A673 (cell line): ENCODE measurements at regions not wholly inside any gene's neighbourhood (a gene's known extent, or its start where the extent isn't known, plus 50 kb on each side); places are given as distances from the start of the nearest gene placed in this dataset.

Experiments used
- BruUV-seq: library from RNA; stranded (reverse); fragments of 400-500 nt; replicated peaks from 2 replicates; lab custom pipeline; 2021; lab: Mats Ljungman, UMichigan
- CTCF ChIA-PET: fragments of 300-600 bp; sonication (Branson Sonifier 250); formaldehyde crosslinking; loops from one replicate; lab custom pipeline; 2022; ENCODE audit warnings: antibody characterized with exemption; lab: Charles Lee
- POLR2A ChIA-PET: fragments of 300-600 bp; sonication (Branson Sonifier 250); formaldehyde crosslinking; loops from one replicate; lab custom pipeline; 2022; ENCODE audit warnings: antibody characterized with exemption; ENCODE audit not compliant: low non-redundant PET; lab: Charles Lee
- DNase-seq: peaks from one replicate; pipeline ENCODE4 v3.0.0-alpha.2; 2015; ENCODE audit warnings: low spot score
- H3K27ac ChIP-seq: fragments of 200-600 bp; sonication (generic); 2 replicates; pipeline ENCODE4 v1.5.1; 2016; ENCODE audit warnings: mixed run types, low read depth, mild to moderate bottlenecking, mixed read lengths, antibody characterized with exemption, low read length; ENCODE audit not compliant: poor library complexity, severe bottlenecking
- H3K27me3 ChIP-seq: fragments of 200-600 bp; sonication (generic); replicated peaks from 2 replicates; pipeline ENCODE4 v1.6.1; 2017; ENCODE audit warnings: mixed run types, low read depth, mild to moderate bottlenecking, mixed read lengths, antibody characterized with exemption, low read length; ENCODE audit not compliant: insufficient read depth, poor library complexity
- H3K36me3 ChIP-seq: fragments of 200-600 bp; sonication (generic); 2 replicates; pipeline ENCODE4 v1.6.1; 2016; ENCODE audit warnings: mixed run types, mild to moderate bottlenecking, mixed read lengths, antibody characterized with exemption, low read length; ENCODE audit not compliant: insufficient read depth, poor library complexity, severe bottlenecking
- H3K4me1 ChIP-seq: fragments of 200-600 bp; sonication (generic); 2 replicates; pipeline ENCODE4 v1.6.1; 2017; ENCODE audit warnings: mixed run types, mild to moderate bottlenecking, mixed read lengths, antibody characterized with exemption, low read length; ENCODE audit not compliant: insufficient read depth, poor library complexity, severe bottlenecking
- H3K4me3 ChIP-seq: fragments of 200-600 bp; sonication (generic); 2 replicates; pipeline ENCODE4 v1.5.1; 2016; ENCODE audit warnings: low read depth, mixed run types, mild to moderate bottlenecking, mixed read lengths, low read length; ENCODE audit not compliant: poor library complexity, severe bottlenecking
- H3K9me3 ChIP-seq: fragments of 200-600 bp; sonication (generic); 2 replicates; pipeline ENCODE4 v1.6.1; 2016; ENCODE audit warnings: mixed run types, low read depth, mild to moderate bottlenecking, mixed read lengths, antibody characterized with exemption, low read length; ENCODE audit not compliant: poor library complexity, severe bottlenecking
- EZH2 ChIP-seq: fragments of 200-600 bp; sonication (generic); IDR thresholded peaks from 2 replicates; pipeline ENCODE4 v1.6.1; 2017; ENCODE audit warnings: borderline replicate concordance, low read depth, mild to moderate bottlenecking, mixed read lengths, antibody characterized with exemption, low read length; ENCODE audit not compliant: poor library complexity, severe bottlenecking
- intact Hi-C: fragments of 100-400 bp; cut with micrococcal nuclease; formaldehyde crosslinking; loops from one replicate; pipeline ENCODE4 v1.10.0; 2022; ENCODE audit not compliant: unreplicated experiment
- TF ChIP-seq, protein P1 (sequence below): fragments of 300-800, 200-600 bp; sonication (generic); conservative IDR thresholded peaks from 2 replicates; pipeline ENCODE4 v1.5.1; 2017; ENCODE audit warnings: low read depth, mild to moderate bottlenecking, antibody characterized with exemption, low read length, moderate library complexity, mixed read lengths

DNA sequence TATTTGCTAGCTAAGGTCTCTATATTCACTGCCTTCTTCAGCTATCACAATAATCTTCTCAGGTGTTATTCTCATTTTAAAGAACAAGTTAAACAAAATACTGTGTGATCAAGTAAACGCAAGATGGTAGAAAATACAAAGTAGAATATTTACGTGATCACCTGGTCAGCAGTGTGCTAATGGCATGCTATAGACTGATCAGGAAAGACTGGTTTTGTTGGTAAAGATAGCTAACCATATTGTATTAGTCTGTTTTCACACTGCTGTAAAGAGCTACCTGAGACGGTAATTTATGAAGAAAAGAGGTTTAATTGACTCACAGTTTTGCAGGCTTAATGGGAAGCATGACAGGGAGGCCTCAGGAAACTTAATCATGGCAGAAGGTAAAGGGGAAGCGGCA lies 50.4 kb downstream of the ZBTB38 start:
- Histone ChIP-seq H3K36me3 (no peaks in the 10 kb centered on the region), H3K9me3 (no peaks in the 10 kb centered on the region), H3K27me3 (no peaks in the 10 kb centered on the region), H3K4me1 (peaks cover 3% of the 10 kb centered on the region), H3K4me3 (no peak overlapping the region), H3K27ac (no peak overlapping the region)
- BruUV-seq, result no TSS peak
- ChIA-PET CTCF (no interaction called here), POLR2A (no interaction called here)
- DNase-seq, result no peak
- intact Hi-C loops, result no loop called here
- TF ChIP-seq EZH2, result no peak
- TF ChIP-seq, protein P1, sequence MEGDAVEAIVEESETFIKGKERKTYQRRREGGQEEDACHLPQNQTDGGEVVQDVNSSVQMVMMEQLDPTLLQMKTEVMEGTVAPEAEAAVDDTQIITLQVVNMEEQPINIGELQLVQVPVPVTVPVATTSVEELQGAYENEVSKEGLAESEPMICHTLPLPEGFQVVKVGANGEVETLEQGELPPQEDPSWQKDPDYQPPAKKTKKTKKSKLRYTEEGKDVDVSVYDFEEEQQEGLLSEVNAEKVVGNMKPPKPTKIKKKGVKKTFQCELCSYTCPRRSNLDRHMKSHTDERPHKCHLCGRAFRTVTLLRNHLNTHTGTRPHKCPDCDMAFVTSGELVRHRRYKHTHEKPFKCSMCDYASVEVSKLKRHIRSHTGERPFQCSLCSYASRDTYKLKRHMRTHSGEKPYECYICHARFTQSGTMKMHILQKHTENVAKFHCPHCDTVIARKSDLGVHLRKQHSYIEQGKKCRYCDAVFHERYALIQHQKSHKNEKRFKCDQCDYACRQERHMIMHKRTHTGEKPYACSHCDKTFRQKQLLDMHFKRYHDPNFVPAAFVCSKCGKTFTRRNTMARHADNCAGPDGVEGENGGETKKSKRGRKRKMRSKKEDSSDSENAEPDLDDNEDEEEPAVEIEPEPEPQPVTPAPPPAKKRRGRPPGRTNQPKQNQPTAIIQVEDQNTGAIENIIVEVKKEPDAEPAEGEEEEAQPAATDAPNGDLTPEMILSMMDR, result no peak

DNA sequence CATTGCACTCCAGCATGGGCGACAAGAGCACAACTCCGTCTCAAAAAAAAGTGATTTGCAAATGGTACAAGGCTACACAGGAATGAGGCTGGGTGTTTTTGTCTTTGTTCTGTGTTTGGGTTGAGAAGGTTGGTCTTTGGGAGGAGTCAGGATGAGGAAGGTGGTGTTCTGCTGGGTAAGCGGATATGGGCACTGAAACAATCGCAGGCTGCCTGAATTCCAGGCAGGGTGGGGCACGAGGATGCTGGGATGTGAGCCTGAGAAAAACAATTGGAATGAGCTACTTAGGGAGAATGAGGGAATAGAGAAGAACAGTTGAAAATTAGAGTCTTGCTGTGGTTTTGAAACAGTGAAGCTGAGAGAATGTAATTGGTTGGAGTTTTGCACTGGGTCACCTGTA lies 51.6 kb downstream of the ZBTB38 start:
- H3K36me3 ChIP-seq, result no peaks in the 10 kb centered on the region
- ChIA-PET CTCF (no interaction called here), POLR2A (no interaction called here)
- no TSS peak for BruUV-seq
- no peaks in the 10 kb centered on the region for H3K9me3 ChIP-seq
- TF ChIP-seq EZH2, result no peak
- TF ChIP-seq, protein P1, result no peak
- no peaks in the 10 kb centered on the region for H3K4me1 ChIP-seq
- intact Hi-C loops, result no loop called here
- no peaks in the 10 kb centered on the region for H3K27me3 ChIP-seq
- no peak overlapping the region for H3K4me3 ChIP-seq
- no peak for DNase-seq
- no peak overlapping the region for H3K27ac ChIP-seq

DNA sequence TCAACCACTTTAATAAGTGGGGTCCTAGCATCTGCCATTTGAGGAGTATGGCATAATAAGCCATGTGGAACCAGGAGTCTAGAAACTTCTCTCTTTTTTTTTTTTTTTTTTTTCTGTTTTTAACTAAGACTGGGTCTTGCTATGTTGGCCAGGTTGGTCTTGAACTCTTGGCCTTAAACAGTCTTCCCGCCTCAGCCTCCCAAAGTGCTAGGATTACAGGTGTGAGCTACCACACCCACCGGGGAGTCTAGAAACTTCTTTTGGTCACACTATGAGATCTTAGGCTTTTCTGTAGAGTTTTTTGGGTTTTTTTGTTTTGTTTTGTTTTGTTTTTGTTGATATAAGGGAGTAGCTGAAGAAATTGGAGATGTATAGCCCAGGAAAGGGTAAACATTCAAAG lies 52.9 kb downstream of the ZBTB38 start:
- ChIA-PET CTCF (no interaction called here), POLR2A (no interaction called here)
- Histone ChIP-seq H3K9me3 (no peaks in the 10 kb centered on the region), H3K4me1 (no peaks in the 10 kb centered on the region), H3K4me3 (no peak overlapping the region), H3K27ac (no peak overlapping the region), H3K27me3 (no peaks in the 10 kb centered on the region), H3K36me3 (no peaks in the 10 kb centered on the region)
- no peak for DNase-seq
- intact Hi-C loops, result no loop called here
- TF ChIP-seq, protein P1, result no peak
- TF ChIP-seq EZH2, result no peak
- no TSS peak for BruUV-seq
